ENCODE measurements at regions not wholly inside any gene's neighbourhood (a gene's known extent, or its start where the extent isn't known, plus 50 kb on each side); places are given as distances from the start of the nearest gene placed in this dataset.

DNA sequence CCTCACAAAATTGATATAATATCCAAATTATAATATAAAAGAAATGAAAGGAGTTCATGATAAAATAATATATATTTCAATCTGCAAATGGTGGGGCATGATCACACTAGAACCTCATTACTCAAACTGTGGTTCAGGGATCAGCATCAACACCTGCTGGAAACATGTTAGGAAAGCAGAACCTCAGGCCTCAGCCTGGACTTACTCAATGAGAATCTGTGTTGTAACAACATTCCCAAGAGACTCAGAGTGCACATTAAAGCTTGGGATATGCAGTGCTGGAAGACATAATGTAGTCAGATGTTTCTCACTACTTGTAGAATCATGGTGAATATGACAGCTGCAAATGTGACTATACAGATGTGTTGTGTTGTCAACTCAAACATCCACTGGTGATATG, 81.7 kb upstream of the ITPRID1 start:
- no peaks in the 10 kb centered on the region for H3K9me3 ChIP-seq (ENCODE audit: control insufficient read depth, low read length)
- H3K27ac Mint-ChIP-seq, result no peak overlapping the region

DNA sequence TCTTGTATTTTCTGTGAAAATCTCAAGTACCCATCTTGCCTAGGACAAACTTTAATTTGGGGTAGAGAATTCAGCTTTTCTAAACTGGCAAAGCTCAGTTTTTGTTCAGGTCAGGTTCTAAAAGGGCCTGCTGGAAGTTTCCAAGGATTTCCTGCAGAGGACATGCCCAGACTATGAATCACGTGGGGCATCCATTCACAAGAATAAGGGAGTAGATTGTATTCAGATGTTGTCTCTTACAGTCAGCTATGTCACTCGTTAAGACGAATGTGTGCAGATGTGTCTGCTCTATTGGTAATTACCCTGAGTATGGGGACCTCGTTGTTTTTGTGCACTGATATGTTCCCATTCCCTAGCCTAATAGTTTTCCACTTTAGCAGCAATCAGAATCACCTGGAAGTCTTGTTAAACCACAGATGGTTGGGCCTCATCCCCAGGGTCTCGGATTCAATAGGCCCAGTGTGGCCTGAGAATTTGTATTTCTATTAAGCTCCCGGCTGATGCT, 81.0 kb upstream of the ITPRID1 start:
- H3K4me1 ChIP-seq (ENCODE audit: control insufficient read depth, insufficient read depth, low read length), result no peaks in the 10 kb centered on the region
- H3K9me3 ChIP-seq (ENCODE audit: control insufficient read depth, low read length), result no peaks in the 10 kb centered on the region
- no peak overlapping the region for H3K4me3 ChIP-seq (ENCODE audit: low read length)
- Mint-ChIP-seq H3K9me3 (no peaks in the 10 kb centered on the region), H3K27ac (no peak overlapping the region), H3K4me3 (no peak overlapping the region), H3K4me1 (peaks cover 2% of the 10 kb centered on the region), H3K27me3 (ENCODE audit: insufficient read depth) (peaks cover 4% of the 10 kb centered on the region), H3K36me3 (ENCODE audit: low read depth) (no peaks in the 10 kb centered on the region)
- H3K9ac ChIP-seq (ENCODE audit: extremely low read depth, low read length, poor library complexity, severe bottlenecking), result no peak overlapping the region
- DNase-seq, result no peak
- no peaks in the 10 kb centered on the region for H3K36me3 ChIP-seq (ENCODE audit: control insufficient read depth, insufficient read depth, low read length)
- WGBS, 2 experiments (ENCODE audit: insufficient coverage in 1 of 2, insufficient read length in 1 of 2), result 85 to 88% methylated on average over 6 of the region's 6 CpGs
- H3K27me3 ChIP-seq (ENCODE audit: control insufficient read depth, insufficient read depth, low read length, poor library complexity, severe bottlenecking), result no peaks in the 10 kb centered on the region
- TF ChIP-seq, protein P1, sequence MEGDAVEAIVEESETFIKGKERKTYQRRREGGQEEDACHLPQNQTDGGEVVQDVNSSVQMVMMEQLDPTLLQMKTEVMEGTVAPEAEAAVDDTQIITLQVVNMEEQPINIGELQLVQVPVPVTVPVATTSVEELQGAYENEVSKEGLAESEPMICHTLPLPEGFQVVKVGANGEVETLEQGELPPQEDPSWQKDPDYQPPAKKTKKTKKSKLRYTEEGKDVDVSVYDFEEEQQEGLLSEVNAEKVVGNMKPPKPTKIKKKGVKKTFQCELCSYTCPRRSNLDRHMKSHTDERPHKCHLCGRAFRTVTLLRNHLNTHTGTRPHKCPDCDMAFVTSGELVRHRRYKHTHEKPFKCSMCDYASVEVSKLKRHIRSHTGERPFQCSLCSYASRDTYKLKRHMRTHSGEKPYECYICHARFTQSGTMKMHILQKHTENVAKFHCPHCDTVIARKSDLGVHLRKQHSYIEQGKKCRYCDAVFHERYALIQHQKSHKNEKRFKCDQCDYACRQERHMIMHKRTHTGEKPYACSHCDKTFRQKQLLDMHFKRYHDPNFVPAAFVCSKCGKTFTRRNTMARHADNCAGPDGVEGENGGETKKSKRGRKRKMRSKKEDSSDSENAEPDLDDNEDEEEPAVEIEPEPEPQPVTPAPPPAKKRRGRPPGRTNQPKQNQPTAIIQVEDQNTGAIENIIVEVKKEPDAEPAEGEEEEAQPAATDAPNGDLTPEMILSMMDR (conservative IDR thresholded peaks at IDR 0.05), result no peak
- H3K27ac ChIP-seq (ENCODE audit: low read depth, low read length), result no peak overlapping the region

More for the DNA sequence above, 81.7 kb upstream of the ITPRID1 start:
- H3K4me1 Mint-ChIP-seq, result peaks cover 2% of the 10 kb centered on the region
- DNase-seq, result no peak
- no peak overlapping the region for H3K4me3 Mint-ChIP-seq
- H3K27ac ChIP-seq (ENCODE audit: low read depth, low read length), result no peak overlapping the region
- H3K9me3 Mint-ChIP-seq, result no peaks in the 10 kb centered on the region
- H3K27me3 Mint-ChIP-seq (ENCODE audit: insufficient read depth), result peaks cover under 1% of the 10 kb centered on the region
- no peaks in the 10 kb centered on the region for H3K27me3 ChIP-seq (ENCODE audit: control insufficient read depth, insufficient read depth, low read length, poor library complexity, severe bottlenecking)
- no peaks in the 10 kb centered on the region for H3K36me3 Mint-ChIP-seq (ENCODE audit: low read depth)
- no peak overlapping the region for H3K4me3 ChIP-seq (ENCODE audit: low read length)
- no peak overlapping the region for H3K9ac ChIP-seq (ENCODE audit: extremely low read depth, low read length, poor library complexity, severe bottlenecking)
- no peaks in the 10 kb centered on the region for H3K4me1 ChIP-seq (ENCODE audit: control insufficient read depth, insufficient read depth, low read length)
- TF ChIP-seq, protein P1 (conservative IDR thresholded peaks at IDR 0.05), result no peak
- no peaks in the 10 kb centered on the region for H3K36me3 ChIP-seq (ENCODE audit: control insufficient read depth, insufficient read depth, low read length)

- TF ChIP-seq, protein P1 (conservative IDR thresholded peaks at IDR 0.05), result no peak
- H3K27ac ChIP-seq (ENCODE audit: low read depth, low read length), result no peak overlapping the region
- H3K27me3 Mint-ChIP-seq (ENCODE audit: insufficient read depth), result peaks cover 33% of the 10 kb centered on the region
Measured at GRCh38 chr7:31437250-31437865, 76.5 kb upstream of the ITPRID1 start.

More at GRCh38 chr7:31437250-31437865, 76.5 kb upstream of the ITPRID1 start:
- Histone ChIP-seq H3K4me3 (ENCODE audit: low read length) (no peak overlapping the region), H3K36me3 (ENCODE audit: control insufficient read depth, insufficient read depth, low read length) (no peaks in the 10 kb centered on the region), H3K4me1 (ENCODE audit: control insufficient read depth, insufficient read depth, low read length) (no peaks in the 10 kb centered on the region), H3K27me3 (ENCODE audit: control insufficient read depth, insufficient read depth, low read length, poor library complexity, severe bottlenecking) (peaks cover 31% of the 10 kb centered on the region), H3K9me3 (ENCODE audit: control insufficient read depth, low read length) (no peaks in the 10 kb centered on the region), H3K9ac (ENCODE audit: extremely low read depth, low read length, poor library complexity, severe bottlenecking) (no peak overlapping the region)
- Mint-ChIP-seq H3K27ac (no peak overlapping the region), H3K4me3 (no peak overlapping the region), H3K9me3 (no peaks in the 10 kb centered on the region), H3K4me1 (peaks cover 4% of the 10 kb centered on the region), H3K36me3 (ENCODE audit: low read depth) (no peaks in the 10 kb centered on the region)
- no peak for DNase-seq
- 89 to 92% methylated on average over 3 to 4 of the region's 4 CpGs for WGBS, 2 experiments (ENCODE audit: insufficient coverage in 1 of 2, insufficient read length in 1 of 2)
